DND-41 (cell line): ENCODE measurements at regions not wholly inside any gene's neighbourhood (a gene's known extent, or its start where the extent isn't known, plus 50 kb on each side); places are given as distances from the start of the nearest gene placed in this dataset.

Source experiments
- CTCF ChIP-seq: IDR thresholded peaks from 2 replicates; pipeline ENCODE4 v1.5.1; 2012; ENCODE audit warnings: borderline replicate concordance, low read length, moderate library complexity, mild to moderate bottlenecking; ENCODE audit not compliant: poor library complexity, severe bottlenecking; ENCODE audit errors: extremely low read depth
- EZH2 ChIP-seq: IDR thresholded peaks from 3 replicates; pipeline ENCODE4 v1.6.1; 2012; ENCODE audit warnings: borderline replicate concordance, low read depth, mild to moderate bottlenecking, moderate library complexity, low read length, inconsistent platforms; ENCODE audit not compliant: severe bottlenecking

GRCh38 chr13:37501187-37501586, 97.4 kb downstream of the POSTN start:
- TF ChIP-seq CTCF (no peak), EZH2 (no peak)
